Mesothelial cell of epicardium (in vitro differentiated cells): ENCODE measurements at regions not wholly inside any gene's neighbourhood (a gene's known extent, or its start where the extent isn't known, plus 50 kb on each side); places are given as distances from the start of the nearest gene placed in this dataset.

Source experiments
- DNase-seq, 2 experiments: peaks; one replicate each; pipeline ENCODE4 v3.0.0; 2021; ENCODE audit warnings: low spot score in 2 of 2; ENCODE audit not compliant: unreplicated experiment in 2 of 2
- H3K27ac Mint-ChIP-seq: 2 replicates; pipeline ENCODE4 v1.8.0; 2021; ENCODE audit warnings: mixed read lengths
- H3K27me3 Mint-ChIP-seq: 2 replicates; pipeline ENCODE4 v1.8.0; 2021; ENCODE audit warnings: low read depth, mixed read lengths
- H3K36me3 Mint-ChIP-seq: 2 replicates; pipeline ENCODE4 v1.8.0; 2021; ENCODE audit warnings: mixed read lengths
- H3K4me1 Mint-ChIP-seq: 2 replicates; pipeline ENCODE4 v1.8.0; 2021; ENCODE audit warnings: mixed read lengths
- H3K4me3 Mint-ChIP-seq: 2 replicates; pipeline ENCODE4 v1.8.0; 2021; ENCODE audit warnings: mild to moderate bottlenecking, moderate library complexity, mixed read lengths
- H3K9me3 Mint-ChIP-seq: 2 replicates; pipeline ENCODE4 v1.8.0; 2021; ENCODE audit warnings: mixed read lengths
- TF ChIP-seq, protein P1 (sequence below): fragments of 200-600 bp; sonication (generic); IDR thresholded peaks from one replicate; pipeline ENCODE4 v1.5.0; 2021; ENCODE audit warnings: antibody characterized with exemption; ENCODE audit not compliant: unreplicated experiment

DNA sequence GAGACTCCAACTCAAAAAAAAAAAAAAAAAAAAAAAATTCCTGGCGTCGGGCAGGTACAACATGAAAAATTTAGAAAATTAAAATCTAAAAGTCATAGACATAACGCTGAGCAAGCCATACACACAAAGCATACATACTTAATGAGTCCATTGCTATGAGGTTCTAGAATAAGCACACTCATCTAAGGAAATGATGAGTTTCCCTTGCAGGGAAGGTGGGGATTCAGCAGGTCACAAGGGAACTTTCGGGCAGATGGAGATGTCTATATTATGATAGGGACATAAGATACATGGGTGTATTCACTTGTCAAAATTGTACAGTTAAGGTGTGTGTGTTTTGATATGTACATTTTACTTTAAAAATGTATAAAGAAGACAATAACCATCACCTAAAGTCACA is 120.2 kb upstream of the LIPC start:
- TF ChIP-seq, protein P1, sequence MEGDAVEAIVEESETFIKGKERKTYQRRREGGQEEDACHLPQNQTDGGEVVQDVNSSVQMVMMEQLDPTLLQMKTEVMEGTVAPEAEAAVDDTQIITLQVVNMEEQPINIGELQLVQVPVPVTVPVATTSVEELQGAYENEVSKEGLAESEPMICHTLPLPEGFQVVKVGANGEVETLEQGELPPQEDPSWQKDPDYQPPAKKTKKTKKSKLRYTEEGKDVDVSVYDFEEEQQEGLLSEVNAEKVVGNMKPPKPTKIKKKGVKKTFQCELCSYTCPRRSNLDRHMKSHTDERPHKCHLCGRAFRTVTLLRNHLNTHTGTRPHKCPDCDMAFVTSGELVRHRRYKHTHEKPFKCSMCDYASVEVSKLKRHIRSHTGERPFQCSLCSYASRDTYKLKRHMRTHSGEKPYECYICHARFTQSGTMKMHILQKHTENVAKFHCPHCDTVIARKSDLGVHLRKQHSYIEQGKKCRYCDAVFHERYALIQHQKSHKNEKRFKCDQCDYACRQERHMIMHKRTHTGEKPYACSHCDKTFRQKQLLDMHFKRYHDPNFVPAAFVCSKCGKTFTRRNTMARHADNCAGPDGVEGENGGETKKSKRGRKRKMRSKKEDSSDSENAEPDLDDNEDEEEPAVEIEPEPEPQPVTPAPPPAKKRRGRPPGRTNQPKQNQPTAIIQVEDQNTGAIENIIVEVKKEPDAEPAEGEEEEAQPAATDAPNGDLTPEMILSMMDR, result no peak
- H3K4me1 Mint-ChIP-seq, result peaks cover 18% of the 10 kb centered on the region
- H3K4me3 Mint-ChIP-seq, result no peak overlapping the region
- H3K27ac Mint-ChIP-seq, result no peak overlapping the region
- H3K36me3 Mint-ChIP-seq, result no peaks in the 10 kb centered on the region
- no peaks in the 10 kb centered on the region for H3K9me3 Mint-ChIP-seq
- no peaks in the 10 kb centered on the region for H3K27me3 Mint-ChIP-seq
- no peak for DNase-seq

GRCh38 chr15:58312031-58312430 is 119.8 kb upstream of the LIPC start:
- no peak overlapping the region for H3K27ac Mint-ChIP-seq
- H3K36me3 Mint-ChIP-seq, result no peaks in the 10 kb centered on the region
- TF ChIP-seq, protein P1, result no peak
- H3K4me1 Mint-ChIP-seq, result peaks cover 13% of the 10 kb centered on the region
- H3K9me3 Mint-ChIP-seq, result no peaks in the 10 kb centered on the region
- no peak for DNase-seq
- H3K27me3 Mint-ChIP-seq, result no peaks in the 10 kb centered on the region
- no peak overlapping the region for H3K4me3 Mint-ChIP-seq

- Mint-ChIP-seq H3K36me3 (no peaks in the 10 kb centered on the region), H3K9me3 (no peaks in the 10 kb centered on the region), H3K27me3 (no peaks in the 10 kb centered on the region), H3K4me3 (no peak overlapping the region), H3K27ac (no peak overlapping the region), H3K4me1 (peaks cover 12% of the 10 kb centered on the region)
- TF ChIP-seq, protein P1, result no peak
- DNase-seq, result no peak
These were observed 118.5 kb upstream of the LIPC start for GRCh38 chr15:58313304-58313703.

DNA sequence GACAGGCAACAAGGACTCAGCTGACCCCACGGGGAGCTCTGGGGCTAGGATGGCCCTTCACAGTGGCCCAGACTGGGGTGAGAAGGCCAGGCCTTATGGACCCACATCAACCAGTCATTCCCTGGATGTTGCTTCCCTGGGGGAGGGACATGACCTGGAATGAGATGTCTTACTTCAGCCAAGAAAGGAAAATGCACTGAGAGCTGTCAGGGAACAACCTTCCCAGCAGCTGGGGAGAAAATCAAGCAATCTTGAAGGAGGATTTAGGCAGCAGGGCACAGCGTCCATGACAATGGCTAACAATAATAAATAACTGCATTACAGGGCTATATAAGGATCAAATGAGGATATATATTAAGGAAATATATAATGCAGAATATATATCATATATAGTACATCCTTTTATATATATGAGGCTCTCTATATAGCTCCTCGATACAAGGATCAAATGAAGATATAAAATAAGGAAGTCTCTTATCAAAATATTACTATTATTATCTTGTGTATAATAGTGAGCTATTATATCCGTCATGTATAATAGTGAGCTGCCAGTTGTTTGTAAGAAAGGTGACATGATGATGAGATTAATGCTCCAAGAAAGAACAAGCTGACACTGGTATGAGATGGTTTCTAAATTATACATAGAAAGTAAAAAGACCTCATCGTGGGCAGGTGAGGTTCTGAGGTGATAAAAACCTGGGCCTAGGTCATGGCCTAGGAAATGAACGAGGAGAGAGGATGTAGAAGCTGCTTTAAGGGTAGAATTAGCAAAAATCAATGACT is 117.8 kb upstream of the LIPC start:
- Mint-ChIP-seq H3K27ac (no peak overlapping the region), H3K4me3 (no peak overlapping the region), H3K4me1 (peaks cover 12% of the 10 kb centered on the region), H3K36me3 (no peaks in the 10 kb centered on the region), H3K9me3 (no peaks in the 10 kb centered on the region), H3K27me3 (no peaks in the 10 kb centered on the region)
- DNase-seq, result no peak
- TF ChIP-seq, protein P1, result no peak

- Mint-ChIP-seq H3K27me3 (no peaks in the 10 kb centered on the region), H3K4me3 (no peak overlapping the region), H3K36me3 (no peaks in the 10 kb centered on the region), H3K4me1 (peaks cover 12% of the 10 kb centered on the region), H3K27ac (no peak overlapping the region), H3K9me3 (no peaks in the 10 kb centered on the region)
- TF ChIP-seq, protein P1, result no peak
- DNase-seq, result no peak
These were observed 117.1 kb upstream of the LIPC start for GRCh38 chr15:58314593-58315216.
